Ammon's horn (tissue), 1 donor: ENCODE measurements at regions not wholly inside any gene's neighbourhood (a gene's known extent, or its start where the extent isn't known, plus 50 kb on each side); places are given as distances from the start of the nearest gene placed in this dataset.

Experiments used
- DNase-seq: peaks from one replicate; pipeline ENCODE4 v3.0.0-alpha.2; 2016; ENCODE audit warnings: low spot score

GRCh38 chr14:101046071-101046470 lies 142.5 kb upstream of the RTL1 start:
- no peak for DNase-seq

- no peak for DNase-seq
Measured at GRCh38 chr14:101047326-101047725, 143.8 kb upstream of the RTL1 start.

GRCh38 chr14:101048766-101049165 lies 145.2 kb upstream of the RTL1 start:
- DNase-seq = no peak

- DNase-seq = no peak
Measured at GRCh38 chr14:101049511-101049910, 146.0 kb upstream of the RTL1 start.

GRCh38 chr14:101049942-101050341 lies 146.4 kb upstream of the RTL1 start:
- DNase-seq = no peak

- DNase-seq = no peak
Measured at GRCh38 chr14:101050901-101051490, 147.5 kb upstream of the RTL1 start.

GRCh38 chr14:101054671-101055070 lies 151.1 kb upstream of the RTL1 start:
- DNase-seq = no peak

- DNase-seq = no peak
Measured at GRCh38 chr14:101055106-101055662, 151.7 kb upstream of the RTL1 start.

GRCh38 chr14:101055776-101056374 lies 152.4 kb upstream of the RTL1 start:
- DNase-seq = no peak

GRCh38 chr14:101056446-101056845 lies 152.9 kb upstream of the RTL1 start:
- DNase-seq = no peak

- no peak for DNase-seq
Measured at GRCh38 chr14:101057394-101057793, 153.9 kb upstream of the RTL1 start.

- no peak for DNase-seq
Measured at GRCh38 chr14:101058571-101058970, 155.0 kb upstream of the RTL1 start.

- DNase-seq = no peak
Measured at GRCh38 chr14:101060171-101060601, 156.7 kb upstream of the RTL1 start.

- no peak for DNase-seq
Measured at GRCh38 chr14:101061411-101062064, 158.0 kb upstream of the RTL1 start.

- DNase-seq = no peak
Measured at GRCh38 chr14:101062065-101062450, 158.5 kb upstream of the RTL1 start.

- DNase-seq = no peak
Measured at GRCh38 chr14:101062601-101063000, 159.1 kb upstream of the RTL1 start.

- DNase-seq = no peak
Measured at GRCh38 chr14:101063121-101063520, 159.6 kb upstream of the RTL1 start.

- DNase-seq = no peak
Measured at GRCh38 chr14:101064121-101064661, 160.7 kb upstream of the RTL1 start.

- DNase-seq = no peak
Measured at GRCh38 chr14:101064718-101065117, 161.2 kb upstream of the RTL1 start.

GRCh38 chr14:101065246-101065645 lies 161.7 kb upstream of the RTL1 start:
- no peak for DNase-seq

- DNase-seq = no peak
Measured at GRCh38 chr14:101065696-101066694, 162.5 kb upstream of the RTL1 start.
